ENCODE measurements at regions not wholly inside any gene's neighbourhood (a gene's known extent, or its start where the extent isn't known, plus 50 kb on each side); places are given as distances from the start of the nearest gene placed in this dataset. TPM values are rescaled to one million over a fixed set of nuclear protein-coding genes. Genes with fewer than 3 reads are reported as not detected.

Small RNA genes in the stretch of these regions (microRNA-seq; reads per million reads assigned to microRNA genes)
- gene MIR1302-10 (ENCODE audit: borderline microRNAs expressed, borderline replicate concordance) = not detected
- not detected for gene MIR6859-3 (ENCODE audit: borderline microRNAs expressed, borderline replicate concordance)
